HG03280 (cell line): ENCODE measurements at regions not wholly inside any gene's neighbourhood (a gene's known extent, or its start where the extent isn't known, plus 50 kb on each side); places are given as distances from the start of the nearest gene placed in this dataset.
"Not testable (repeated sequence)": the region's sequence is repeated elsewhere in the genome, so short reads cannot be mapped to it uniquely, and the experiment has no call there.

Experiments
- ATAC-seq: cut with Tn5 transposase; IDR thresholded peaks from one replicate; pipeline ENCODE4 v1.9.1; 2021; ENCODE audit warnings: mild to moderate bottlenecking, moderate library complexity; ENCODE audit not compliant: unreplicated experiment

- no peak for ATAC-seq
Measured at GRCh38 chr1:232422098-232422497, 207.8 kb downstream of the SIPA1L2 start.

DNA sequence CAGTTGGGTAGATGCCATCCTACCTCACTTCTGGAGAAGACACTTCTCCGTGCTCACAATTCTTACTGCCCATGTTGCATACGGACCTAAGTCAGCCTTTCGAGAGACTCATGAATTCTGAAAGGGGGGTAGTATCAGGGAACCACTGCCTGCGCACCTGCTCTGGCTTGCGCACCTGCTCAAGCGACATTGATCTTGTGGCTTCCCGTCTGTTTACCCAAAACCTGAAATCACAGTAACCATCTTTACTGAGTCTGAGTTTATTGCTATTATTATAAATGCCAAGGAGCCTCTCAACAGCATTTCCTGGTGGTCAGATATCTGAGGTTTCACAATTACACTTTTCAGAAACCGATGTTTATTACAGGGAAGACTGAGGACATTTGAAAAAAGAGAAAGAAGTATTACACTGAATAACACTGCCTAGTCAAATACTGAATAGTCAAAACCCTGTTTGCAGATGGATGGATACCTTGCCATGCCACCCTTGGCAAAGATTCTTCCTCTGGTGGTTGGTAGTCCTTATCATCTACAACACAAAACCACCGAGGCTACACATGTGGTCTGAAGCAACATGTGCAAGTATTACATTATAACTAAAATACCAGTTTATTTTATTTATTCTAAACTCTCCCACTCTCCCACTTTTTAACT is 208.7 kb downstream of the SIPA1L2 start:
- no peak for ATAC-seq

- no peak for ATAC-seq
Measured at GRCh38 chr1:232417636-232418248, 212.2 kb downstream of the SIPA1L2 start.

DNA sequence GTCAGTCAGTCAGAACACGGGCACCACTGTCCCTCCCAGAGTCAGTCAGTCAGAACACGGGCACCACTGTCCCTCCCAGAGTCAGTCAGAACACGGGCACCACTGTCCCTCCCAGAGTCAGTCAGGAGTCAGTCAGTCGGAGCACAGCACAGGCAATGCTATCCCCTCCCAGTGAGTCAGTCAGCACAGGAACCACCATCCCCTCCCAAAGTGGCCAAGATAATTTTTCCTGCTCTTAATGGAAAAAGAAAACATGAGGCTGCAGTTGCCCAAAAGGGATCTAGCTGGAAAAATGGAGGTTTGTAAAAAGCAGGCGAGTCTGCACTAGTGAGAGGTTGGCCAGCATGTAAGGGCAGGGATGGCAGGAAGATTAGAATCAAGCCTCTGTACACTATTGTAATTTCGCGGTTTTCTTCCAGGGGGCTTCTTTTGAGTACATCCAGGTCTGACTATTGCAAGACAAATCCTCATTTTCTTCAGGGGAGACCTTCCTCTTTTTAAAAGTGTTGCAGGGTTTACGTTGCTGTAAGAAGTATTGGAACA is 213.8 kb downstream of the SIPA1L2 start:
- no peak for ATAC-seq

DNA sequence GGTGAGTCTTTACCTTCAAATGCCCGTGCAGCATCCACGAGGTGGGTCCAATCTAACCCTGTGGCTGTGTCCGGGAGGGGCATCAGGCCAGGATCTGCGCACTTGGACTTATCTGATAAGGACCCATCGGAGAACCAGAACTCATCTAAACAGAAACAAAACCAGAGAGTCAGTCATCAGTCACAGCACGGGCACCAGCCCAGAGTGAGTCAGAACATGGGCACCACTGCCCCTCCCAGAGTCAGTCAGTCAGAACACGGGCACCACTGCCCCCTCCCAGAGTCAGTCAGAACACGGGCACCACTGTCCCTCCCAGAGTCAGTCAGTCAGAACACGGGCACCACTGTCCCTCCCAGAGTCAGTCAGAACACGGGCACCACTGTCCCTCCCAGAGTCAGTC is 214.5 kb downstream of the SIPA1L2 start:
- not testable (repeated sequence) for ATAC-seq

DNA sequence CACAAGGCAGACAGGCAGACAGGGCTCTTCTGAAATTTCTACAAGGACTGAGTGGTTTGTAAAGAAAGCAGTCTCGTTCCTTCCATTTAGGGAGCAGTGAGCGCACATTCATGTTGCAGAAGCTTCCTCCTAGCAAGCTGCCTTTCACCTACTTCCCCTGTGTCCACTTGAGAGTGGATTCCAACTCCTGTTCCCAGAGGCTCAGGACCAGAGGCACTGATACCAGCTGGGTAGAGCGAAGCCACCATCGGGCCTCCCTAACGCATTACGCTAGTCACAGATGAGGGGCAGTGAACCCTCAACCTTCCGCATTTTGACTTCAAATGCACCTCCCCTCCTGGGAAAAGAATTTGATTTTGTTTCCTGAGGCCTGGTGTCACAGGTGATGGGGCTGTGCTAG is 215.8 kb downstream of the SIPA1L2 start:
- ATAC-seq, result no peak

- no peak for ATAC-seq
Measured at GRCh38 chr1:232413674-232414073, 216.3 kb downstream of the SIPA1L2 start.

DNA sequence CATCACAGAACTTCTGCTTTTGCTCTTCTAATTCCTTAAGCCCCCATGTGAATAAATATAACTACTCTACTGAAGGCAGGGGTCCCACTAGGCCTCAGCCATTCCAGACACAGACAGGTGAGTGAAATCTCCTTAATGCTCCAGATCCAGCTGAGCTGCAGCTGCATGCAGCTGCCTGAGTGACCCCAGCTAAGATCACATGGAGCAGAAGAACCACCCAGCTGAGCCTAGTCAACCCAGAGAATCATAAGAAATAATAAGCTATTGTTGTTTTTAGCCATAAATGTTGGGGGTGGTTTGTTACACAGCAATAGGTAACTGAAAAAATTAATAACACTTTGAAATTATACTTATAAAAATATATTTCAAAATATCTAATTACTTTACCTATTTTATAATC is 220.3 kb downstream of the SIPA1L2 start:
- no peak for ATAC-seq

DNA sequence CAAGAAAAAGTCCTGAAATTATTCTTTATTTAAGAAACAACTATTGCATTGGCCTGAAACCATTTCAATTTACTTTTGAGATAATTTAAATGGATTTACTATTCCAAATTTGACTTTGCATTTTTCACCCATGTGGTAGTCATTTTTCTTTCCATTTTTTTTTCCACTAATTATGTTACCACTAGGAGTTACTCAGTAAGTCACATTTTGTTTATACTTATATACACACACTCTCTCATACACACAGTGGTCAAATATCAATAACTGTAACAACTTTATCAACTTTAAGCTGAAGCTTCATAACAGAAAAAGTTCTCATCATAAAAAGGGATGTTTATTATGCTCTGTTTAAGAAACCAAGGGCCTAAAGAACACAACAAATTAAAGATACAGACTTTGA is 222.8 kb downstream of the SIPA1L2 start:
- ATAC-seq, result no peak

DNA sequence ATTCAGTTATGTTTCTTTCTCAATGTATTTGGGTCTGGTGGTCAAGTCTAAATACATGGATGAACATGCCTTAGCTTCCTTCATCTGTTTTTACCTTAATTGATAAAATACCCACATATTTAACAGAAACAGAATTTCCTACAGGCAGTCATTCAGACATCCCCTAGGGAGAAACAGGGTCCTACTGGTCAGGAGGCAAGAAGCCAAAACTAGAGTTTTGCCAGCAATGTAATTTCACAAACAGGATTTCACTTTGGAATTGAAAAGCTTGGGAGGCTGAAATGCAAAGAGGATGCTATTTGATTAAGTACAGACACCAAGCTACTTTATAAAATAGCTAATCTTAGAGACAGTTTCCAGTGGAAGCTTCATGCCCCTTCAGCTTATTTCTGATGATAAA is 224.2 kb downstream of the SIPA1L2 start:
- no peak for ATAC-seq

- no peak for ATAC-seq
Measured at GRCh38 chr1:232404981-232405731, 224.8 kb downstream of the SIPA1L2 start.

- ATAC-seq, result no peak
Measured at GRCh38 chr1:232404227-232404626, 225.7 kb downstream of the SIPA1L2 start.

GRCh38 chr1:232403017-232403714 is 226.8 kb downstream of the SIPA1L2 start:
- no peak for ATAC-seq

DNA sequence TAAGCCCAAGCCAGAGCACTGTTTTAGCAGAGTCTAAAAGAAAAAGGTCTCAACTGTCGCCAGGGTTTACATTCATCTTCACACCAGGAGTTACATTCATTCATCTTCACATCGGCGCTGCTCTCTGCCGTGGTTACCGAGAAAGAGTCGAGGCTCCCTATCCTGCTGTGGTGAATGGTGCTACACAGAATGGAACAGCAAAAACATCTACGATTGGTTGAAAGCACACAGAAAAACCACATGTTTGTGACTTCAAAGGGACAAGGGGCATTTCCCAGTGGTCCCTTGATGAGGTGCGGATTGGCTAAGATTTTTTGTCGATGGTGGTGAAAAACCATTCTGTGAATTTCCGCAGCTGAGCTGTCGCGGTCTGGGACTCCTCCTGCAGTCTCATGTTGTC is 231.1 kb downstream of the SIPA1L2 start:
- no peak for ATAC-seq

GRCh38 chr1:232393444-232394146 is 236.3 kb downstream of the SIPA1L2 start:
- no peak for ATAC-seq

- no peak for ATAC-seq
Measured at GRCh38 chr1:232393010-232393409, 236.9 kb downstream of the SIPA1L2 start.

GRCh38 chr1:232390590-232390989 is 239.3 kb downstream of the SIPA1L2 start:
- ATAC-seq, result no peak

- no peak for ATAC-seq
Measured at GRCh38 chr1:232389744-232390143, 240.2 kb downstream of the SIPA1L2 start.

GRCh38 chr1:232388363-232388762 is 241.6 kb downstream of the SIPA1L2 start:
- no peak for ATAC-seq

GRCh38 chr1:232386721-232387510 is 243.0 kb downstream of the SIPA1L2 start:
- ATAC-seq, result no peak
